T-cell (primary cell): ENCODE measurements at regions not wholly inside any gene's neighbourhood (a gene's known extent, or its start where the extent isn't known, plus 50 kb on each side); places are given as distances from the start of the nearest gene placed in this dataset.

ENCODE experiments used
- ATAC-seq, 4 experiments: fragments of 200-7000 bp in 3 of 4; fragments of 150-1000 bp in 1 of 4; cut with Tn5 transposase; replicated peaks in 1 of 4; 1 replicate in 3 of 4; 2 replicates in 1 of 4; pipeline ENCODE4 v1.10.0; 2021; ENCODE audit warnings: moderate library complexity in 3 of 4, mild to moderate bottlenecking in 2 of 4, moderate number of reproducible peaks in 1 of 4
- CTCF ChIA-PET, 2 donors: fragments of 300-600 bp; sonication (Branson Sonifier 250); formaldehyde crosslinking; loops; one replicate each; lab custom pipeline; 2022; ENCODE audit warnings: antibody characterized with exemption in 2 of 2; lab: Charles Lee
- POLR2A ChIA-PET, 2 donors: fragments of 300-600 bp; sonication (Branson Sonifier 250); formaldehyde crosslinking; loops; one replicate each; lab custom pipeline; 2022; ENCODE audit warnings: antibody characterized with exemption in 2 of 2; lab: Charles Lee
- DNase-seq, 35 experiments: peaks; one replicate each; pipeline versions ENCODE4 v3.0.0 to v3.0.0-alpha.2; 2013 to 2023
- H3K27ac ChIP-seq: one replicate; pipeline ENCODE4 v1.5.1; 2013; ENCODE audit warnings: low read length
- H3K27me3 ChIP-seq, 2 experiments: replicated peaks in 1 of 2; 1 replicate in 1 of 2; 2 replicates in 1 of 2; pipeline versions ENCODE4 v1.6.1 to v1.7.0; 2013; ENCODE audit warnings: low read length in 1 of 2, mixed read lengths in 1 of 2; ENCODE audit not compliant: control insufficient read depth in 2 of 2, insufficient read depth in 2 of 2; ENCODE audit errors: extremely low read depth in 1 of 2
- H3K36me3 ChIP-seq, 2 donors: 1 replicate in 1 of 2; 2 replicates in 1 of 2; pipeline versions ENCODE4 v1.6.1 to v1.7.0; 2013; ENCODE audit warnings: low read length in 1 of 2; ENCODE audit not compliant: control insufficient read depth in 2 of 2, insufficient read depth in 1 of 2; ENCODE audit errors: extremely low read depth in 1 of 2
- H3K4me1 ChIP-seq, 2 experiments: 1 replicate in 1 of 2; 2 replicates in 1 of 2; pipeline versions ENCODE4 v1.6.1 to v1.7.0; 2013; ENCODE audit warnings: low read length in 2 of 2, mixed read lengths in 1 of 2; ENCODE audit not compliant: insufficient read depth in 2 of 2, control insufficient read depth in 1 of 2; ENCODE audit errors: extremely low read depth in 1 of 2
- H3K4me3 ChIP-seq, 2 donors: 1 replicate in 1 of 2; 2 replicates in 1 of 2; pipeline versions ENCODE4 v1.5.1 to v1.7.0; 2013; ENCODE audit warnings: mild to moderate bottlenecking in 2 of 2, low read length in 1 of 2, moderate library complexity in 1 of 2; ENCODE audit not compliant: control insufficient read depth in 1 of 2; ENCODE audit errors: extremely low read depth in 1 of 2
- H3K9me3 ChIP-seq: 2 replicates; pipeline ENCODE4 v1.7.0; 2013
- H3K27ac Mint-ChIP-seq, 2 donors: one replicate each; pipeline ENCODE4 v1.8.0; 2020 to 2021; ENCODE audit warnings: mild to moderate bottlenecking in 2 of 2, mixed read lengths in 2 of 2
- H3K27me3 Mint-ChIP-seq, 2 donors: one replicate each; pipeline ENCODE4 v1.8.0; 2021 to 2022; ENCODE audit warnings: mixed read lengths in 2 of 2
- H3K36me3 Mint-ChIP-seq: one replicate; pipeline ENCODE4 v1.8.0; 2021; ENCODE audit warnings: mixed read lengths
- H3K4me1 Mint-ChIP-seq, 3 donors: one replicate each; pipeline ENCODE4 v1.8.0; 2020 to 2022; ENCODE audit warnings: mixed read lengths in 3 of 3, mild to moderate bottlenecking in 1 of 3
- H3K4me3 Mint-ChIP-seq, 3 donors: one replicate each; pipeline ENCODE4 v1.8.0; 2020 to 2022; ENCODE audit warnings: mild to moderate bottlenecking in 3 of 3, mixed read lengths in 3 of 3, moderate library complexity in 3 of 3
- H3K9me3 Mint-ChIP-seq, 3 donors: one replicate each; pipeline ENCODE4 v1.8.0; 2020 to 2022; ENCODE audit warnings: mixed read lengths in 3 of 3
- WGBS: methylation state at CpG from one replicate; pipeline ENCODE4 v1.1.5; 2013; ENCODE audit warnings: missing lambda C conversion rate; ENCODE audit not compliant: insufficient coverage; 5-methylcytosine and 5-hydroxymethylcytosine counted together

GRCh38 chr1:58836408-58836807 lies 52.6 kb upstream of the JUN start:
- Mint-ChIP-seq H3K4me3 (no peak overlapping the region), H3K27me3 (no peaks in the 10 kb centered on the region), H3K36me3 (no peaks in the 10 kb centered on the region), H3K27ac (no peak overlapping the region), H3K9me3 (no peaks in the 10 kb centered on the region), H3K4me1 (peaks cover 0 to 5% (median 0%) of the 10 kb centered on the region in 3 donors)
- ChIA-PET POLR2A (no interaction called here), CTCF (no interaction called here)
- no peaks in the 10 kb centered on the region for H3K9me3 ChIP-seq
- H3K27ac ChIP-seq = no peak overlapping the region
- WGBS = 86% methylated on average over 1 of the region's 3 CpGs
- H3K27me3 ChIP-seq = no peaks in the 10 kb centered on the region
- DNase-seq (no peak), ATAC-seq (no peak)
- H3K36me3 ChIP-seq = no peaks in the 10 kb centered on the region
- H3K4me1 ChIP-seq = no peaks in the 10 kb centered on the region
- no peak overlapping the region for H3K4me3 ChIP-seq

- CTCF ChIA-PET = no interaction called here
- H3K4me3 ChIP-seq = no peak overlapping the region
- POLR2A ChIA-PET = no interaction called here
- Mint-ChIP-seq H3K27ac (no peak overlapping the region), H3K36me3 (no peaks in the 10 kb centered on the region), H3K4me3 (no peak overlapping the region), H3K27me3 (no peaks in the 10 kb centered on the region), H3K4me1 (peaks cover 4 to 14% (median 4%) of the 10 kb centered on the region in 3 donors), H3K9me3 (no peaks in the 10 kb centered on the region)
- no peaks in the 10 kb centered on the region for H3K4me1 ChIP-seq
- DNase-seq = no peak
- H3K27me3 ChIP-seq = no peaks in the 10 kb centered on the region
- H3K9me3 ChIP-seq = no peaks in the 10 kb centered on the region
- no peaks in the 10 kb centered on the region for H3K36me3 ChIP-seq
- no peak overlapping the region for H3K27ac ChIP-seq
- ATAC-seq = no peak
Observed at GRCh38 chr1:58837886-58838285, 54.0 kb upstream of the JUN start.

GRCh38 chr1:58839147-58839795 lies 55.4 kb upstream of the JUN start:
- Histone ChIP-seq H3K4me3 (no peak overlapping the region), H3K9me3 (no peaks in the 10 kb centered on the region), H3K27ac (no peak overlapping the region), H3K27me3 (no peaks in the 10 kb centered on the region), H3K36me3 (no peaks in the 10 kb centered on the region), H3K4me1 (no peaks in the 10 kb centered on the region)
- Mint-ChIP-seq H3K27me3 (no peaks in the 10 kb centered on the region), H3K9me3 (no peaks in the 10 kb centered on the region), H3K27ac (no peak overlapping the region), H3K36me3 (no peaks in the 10 kb centered on the region), H3K4me3 (no peak overlapping the region), H3K4me1 (peaks cover 4 to 14% (median 4%) of the 10 kb centered on the region in 3 donors)
- no peak for ATAC-seq
- ChIA-PET POLR2A (no interaction called here), CTCF (interaction anchor here in 1 of 2 donors (0.6 kb wide), 1 partner anchor 83 kb away, joined by 3 read pairs; no protein-coding TSS in a partner anchor)
- DNase-seq = no peak
- no CpG with 5 or more reads among the region's 5 CpGs for WGBS

- ATAC-seq (no peak), DNase-seq (no peak)
- H3K27me3 ChIP-seq = no peaks in the 10 kb centered on the region
- H3K36me3 ChIP-seq = no peaks in the 10 kb centered on the region
- H3K4me1 ChIP-seq = no peaks in the 10 kb centered on the region
- Mint-ChIP-seq H3K27ac (no peak overlapping the region), H3K36me3 (no peaks in the 10 kb centered on the region), H3K4me3 (no peak overlapping the region), H3K27me3 (no peaks in the 10 kb centered on the region), H3K9me3 (no peaks in the 10 kb centered on the region), H3K4me1 (peaks cover 4 to 14% (median 4%) of the 10 kb centered on the region in 3 donors)
- 100% methylated on average over 2 of the region's 5 CpGs for WGBS
- ChIA-PET CTCF (interaction anchor here in 1 of 2 donors (0.6 kb wide), 1 partner anchor 82 kb away, joined by 3 read pairs; no protein-coding TSS in a partner anchor), POLR2A (interaction anchor here in 1 of 2 donors (0.5 kb wide), 1 partner anchor 30 kb away, joined by 9 read pairs; no protein-coding TSS in a partner anchor)
- no peak overlapping the region for H3K4me3 ChIP-seq
- no peak overlapping the region for H3K27ac ChIP-seq
- no peaks in the 10 kb centered on the region for H3K9me3 ChIP-seq
Observed at GRCh38 chr1:58839846-58840835, 56.3 kb upstream of the JUN start.

- Mint-ChIP-seq H3K36me3 (peaks cover 3% of the 10 kb centered on the region), H3K27ac (no peak overlapping the region), H3K4me1 (peaks cover 4 to 14% (median 4%) of the 10 kb centered on the region in 3 donors), H3K9me3 (no peaks in the 10 kb centered on the region), H3K27me3 (no peaks in the 10 kb centered on the region), H3K4me3 (no peak overlapping the region)
- CTCF ChIA-PET = interaction anchor here in 1 of 2 donors (0.9 kb wide), 1 partner anchor 86 kb away, joined by 4 read pairs; no protein-coding TSS in a partner anchor
- Histone ChIP-seq H3K4me3 (no peak overlapping the region), H3K36me3 (no peaks in the 10 kb centered on the region), H3K27ac (no peak overlapping the region), H3K27me3 (no peaks in the 10 kb centered on the region), H3K9me3 (no peaks in the 10 kb centered on the region), H3K4me1 (no peaks in the 10 kb centered on the region)
- DNase-seq (peak in 3 of 35 experiments; percentile 9 to 51 (median 12)), ATAC-seq (peak in 2 of 4 experiments; percentile 34 to 50)
- POLR2A ChIA-PET = no interaction called here
- no CpG with 5 or more reads among the region's 3 CpGs for WGBS
Observed at GRCh38 chr1:58841455-58841854, 57.6 kb upstream of the JUN start.

GRCh38 chr1:58842941-58843340 lies 59.1 kb upstream of the JUN start:
- H3K27me3 Mint-ChIP-seq = no peaks in the 10 kb centered on the region
- peaks cover 3% of the 10 kb centered on the region for H3K36me3 Mint-ChIP-seq
- DNase-seq (no peak), ATAC-seq (no peak)
- no peaks in the 10 kb centered on the region for H3K9me3 Mint-ChIP-seq
- no peaks in the 10 kb centered on the region for H3K36me3 ChIP-seq
- CTCF ChIA-PET = interaction anchor here in 1 of 2 donors (0.6 to 0.7 kb wide), 3 partner anchors 16 to 644 kb away, joined by 3 to 9 read pairs (median 4); no protein-coding TSS in a partner anchor
- H3K4me3 ChIP-seq = no peak overlapping the region
- no peaks in the 10 kb centered on the region for H3K27me3 ChIP-seq
- no peak overlapping the region for H3K27ac ChIP-seq
- no peaks in the 10 kb centered on the region for H3K4me1 ChIP-seq
- H3K27ac Mint-ChIP-seq = no peak overlapping the region
- H3K9me3 ChIP-seq = no peaks in the 10 kb centered on the region
- H3K4me1 Mint-ChIP-seq = peaks cover 4 to 12% (median 4%) of the 10 kb centered on the region in 3 donors
- H3K4me3 Mint-ChIP-seq = no peak overlapping the region
- WGBS = 60% methylated on average over 1 of the region's 2 CpGs
- POLR2A ChIA-PET = interaction anchor here in 1 of 2 donors (0.7 kb wide), 1 partner anchor 158 kb away, joined by 3 read pairs; no protein-coding TSS in a partner anchor
